ENCODE measurements at regions not wholly inside any gene's neighbourhood (a gene's known extent, or its start where the extent isn't known, plus 50 kb on each side); places are given as distances from the start of the nearest gene placed in this dataset.
"Not testable (repeated sequence)": the region's sequence is repeated elsewhere in the genome, so short reads cannot be mapped to it uniquely, and the experiment has no call there.

- no peak for DNase-seq
These were observed 701.3 kb downstream of the EDEM1 start for GRCh38 chr3:5888851-5889250.

GRCh38 chr3:5889374-5889773 lies 701.9 kb downstream of the EDEM1 start:
- DNase-seq = no peak

- no peak for DNase-seq
These were observed 704.2 kb downstream of the EDEM1 start for GRCh38 chr3:5891711-5892110.

GRCh38 chr3:5898106-5898505 lies 710.6 kb downstream of the EDEM1 start:
- no peak for DNase-seq

- no peak for DNase-seq
These were observed 711.7 kb downstream of the EDEM1 start for GRCh38 chr3:5899014-5899761.

GRCh38 chr3:5917932-5918331 lies 730.4 kb downstream of the EDEM1 start:
- no peak for DNase-seq

- DNase-seq = no peak
These were observed 731.1 kb downstream of the EDEM1 start for GRCh38 chr3:5918626-5919025.

DNA sequence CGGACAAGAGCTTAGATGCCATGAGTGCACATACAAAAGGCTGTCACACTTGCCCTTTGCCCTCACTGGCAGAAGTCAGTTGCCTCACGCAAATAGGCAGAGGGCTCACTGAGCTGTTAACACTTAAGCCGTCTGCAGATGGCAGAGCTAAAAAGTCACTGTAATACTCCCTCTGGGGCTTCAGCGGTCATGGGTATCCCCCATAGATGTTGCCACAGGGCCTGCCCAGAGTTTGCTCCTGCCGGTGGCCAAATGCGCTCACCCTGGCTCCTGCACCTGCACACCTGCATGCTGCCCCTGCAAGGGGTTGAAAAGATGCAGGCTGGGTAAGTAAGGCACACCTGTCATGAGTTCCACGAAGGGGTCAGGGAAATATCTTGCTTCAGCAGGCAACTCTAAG lies 741.5 kb downstream of the EDEM1 start:
- no peak for DNase-seq

GRCh38 chr3:5944061-5944460 lies 756.6 kb downstream of the EDEM1 start:
- DNase-seq = not testable (repeated sequence)

DNA sequence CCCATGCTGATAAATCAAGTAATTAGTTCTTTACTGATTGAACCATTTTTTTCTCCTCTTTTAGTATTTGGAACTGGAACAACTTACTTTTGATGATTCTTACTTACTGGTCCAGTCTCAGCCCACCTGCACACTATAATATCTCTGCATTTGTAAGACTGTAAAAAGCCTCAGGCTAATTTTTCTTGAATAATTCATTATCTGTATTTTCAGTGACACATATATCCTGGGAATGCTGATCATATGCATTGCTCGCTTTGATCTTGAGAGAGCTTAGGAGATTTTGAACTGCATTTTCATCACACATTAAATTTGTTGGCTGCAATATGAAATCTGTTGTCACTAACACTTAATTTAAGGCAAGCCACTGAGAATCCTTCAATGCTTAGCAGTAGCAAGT lies 760.6 kb downstream of the EDEM1 start:
- no peak for DNase-seq

GRCh38 chr3:5951026-5951425 lies 763.5 kb downstream of the EDEM1 start:
- DNase-seq = no peak

GRCh38 chr3:5972586-5972985 lies 785.1 kb downstream of the EDEM1 start:
- DNase-seq = no peak

DNA sequence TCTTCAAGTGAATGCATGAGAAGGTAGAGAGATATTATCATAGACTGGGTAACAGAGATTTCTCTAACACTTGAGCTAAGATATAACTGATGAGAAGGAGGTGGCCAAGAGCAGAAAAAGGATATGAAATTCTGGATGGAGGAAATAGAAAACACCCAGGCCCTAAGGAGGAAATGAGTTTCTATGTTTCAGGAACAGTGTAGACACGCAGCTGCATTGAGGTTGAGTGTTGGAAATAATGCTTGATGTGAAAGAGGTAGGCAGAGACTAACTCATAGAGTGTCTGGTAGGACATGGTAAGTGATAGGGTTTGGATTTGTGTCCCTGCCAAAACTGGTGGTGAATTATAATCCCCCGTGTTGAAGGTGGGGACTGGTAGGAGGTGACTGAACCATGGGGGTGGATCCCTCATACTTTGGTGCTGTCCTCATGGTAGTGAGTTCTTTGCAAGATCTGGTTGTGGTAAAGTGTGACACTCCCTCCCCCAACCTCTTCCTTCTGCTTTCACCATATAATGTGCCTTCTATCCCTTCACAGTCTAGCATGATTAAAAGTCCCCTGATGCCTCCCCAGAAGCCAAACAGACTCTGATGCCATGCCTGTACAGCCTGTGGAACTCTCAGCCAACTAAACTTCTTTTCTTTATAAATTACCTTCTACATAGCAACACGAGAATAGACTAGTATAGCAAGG lies 787.3 kb downstream of the EDEM1 start:
- DNase-seq = no peak

DNA sequence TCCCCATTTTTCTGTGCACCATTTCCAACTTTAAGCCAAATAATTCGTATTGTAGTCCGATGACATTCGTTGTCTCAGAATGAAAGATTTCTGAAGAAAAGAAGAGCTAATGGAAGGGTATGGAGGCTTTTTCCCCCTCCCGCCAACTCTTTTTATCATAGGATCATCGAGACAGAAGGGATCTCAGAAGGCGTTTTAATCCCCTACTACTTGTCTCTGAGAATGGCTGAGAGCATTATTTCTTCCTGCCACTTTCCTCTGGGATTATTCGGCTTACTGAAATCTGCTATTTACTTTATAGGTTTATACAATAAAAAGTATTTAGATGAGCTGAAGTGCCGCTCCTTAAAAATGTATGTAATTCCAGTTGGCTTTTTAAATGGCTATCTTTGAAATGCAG lies 789.8 kb downstream of the EDEM1 start:
- no peak for DNase-seq

GRCh38 chr3:5980475-5980874 lies 793.0 kb downstream of the EDEM1 start:
- no peak for DNase-seq

DNA sequence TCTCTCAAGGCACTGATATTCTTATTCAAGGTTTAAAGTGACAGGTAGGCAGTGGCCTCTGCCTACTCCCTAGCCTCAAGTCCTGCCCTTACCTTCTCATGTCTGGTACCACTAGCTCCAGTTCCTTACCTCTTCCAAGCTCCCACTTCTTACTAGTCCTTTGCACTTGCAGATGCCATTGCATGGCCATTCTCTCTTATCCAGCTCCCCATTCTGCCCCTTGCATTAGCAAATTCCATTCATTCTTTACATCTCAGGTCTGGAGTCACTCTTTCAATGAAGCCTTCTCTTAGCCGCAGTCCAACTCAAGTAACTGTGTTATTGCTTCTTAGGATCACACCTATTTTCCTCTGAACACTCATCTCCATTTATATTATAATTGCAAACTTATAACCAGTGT lies 807.1 kb downstream of the EDEM1 start:
- DNase-seq = no peak

- no peak for DNase-seq
These were observed 830.9 kb downstream of the EDEM1 start for GRCh38 chr3:6018456-6018855.

- DNase-seq = no peak
These were observed 835.1 kb downstream of the EDEM1 start for GRCh38 chr3:6022621-6023020.

- DNase-seq = no peak
These were observed 835.9 kb upstream of the GRM7 start for GRCh38 chr3:6025032-6025431.

GRCh38 chr3:6030648-6031047 lies 830.3 kb upstream of the GRM7 start:
- DNase-seq = not testable (repeated sequence)

DNA sequence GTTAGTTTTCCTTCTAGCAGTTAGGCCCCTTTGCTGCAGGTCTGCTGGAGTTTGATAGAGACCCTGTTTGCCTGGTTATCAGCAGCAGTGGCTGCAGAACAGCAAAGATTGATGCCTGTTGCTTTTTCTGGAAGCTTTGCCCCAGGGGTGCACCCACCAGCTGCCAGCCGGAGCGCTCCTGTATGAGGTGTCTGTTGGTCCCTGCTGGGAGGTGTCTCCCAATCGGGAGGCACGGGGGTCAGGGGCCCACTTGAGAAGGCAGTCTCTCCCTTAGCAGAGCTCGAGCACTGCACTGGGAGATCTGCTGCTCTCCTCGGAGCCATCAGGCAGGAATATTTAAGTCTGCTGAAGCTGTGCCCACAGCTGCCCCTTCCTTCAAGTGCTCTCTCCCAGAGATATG lies 825.3 kb upstream of the GRM7 start:
- no peak for DNase-seq

- DNase-seq = no peak
These were observed 820.9 kb upstream of the GRM7 start for GRCh38 chr3:6039971-6040370.

GRCh38 chr3:6041894-6042293 lies 819.0 kb upstream of the GRM7 start:
- DNase-seq = no peak

DNA sequence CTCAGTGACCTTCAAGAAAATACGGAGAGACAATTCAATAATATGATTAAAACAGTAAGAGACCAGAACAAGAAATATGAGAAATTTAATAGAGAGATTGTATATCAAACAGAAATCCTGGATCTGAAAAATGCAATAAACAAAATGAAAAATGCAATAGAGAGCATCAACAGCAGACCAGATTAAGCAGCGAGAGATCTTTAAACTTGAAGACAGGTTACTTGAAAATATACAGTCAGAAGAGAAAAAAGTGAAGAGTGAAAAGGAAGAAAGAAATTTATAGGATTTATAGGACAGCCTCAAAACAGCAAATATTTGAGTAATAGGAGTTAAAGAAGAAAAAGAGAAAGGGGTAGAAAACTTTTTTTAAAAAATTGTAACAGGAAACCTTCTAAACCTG lies 813.9 kb upstream of the GRM7 start:
- no peak for DNase-seq

DNA sequence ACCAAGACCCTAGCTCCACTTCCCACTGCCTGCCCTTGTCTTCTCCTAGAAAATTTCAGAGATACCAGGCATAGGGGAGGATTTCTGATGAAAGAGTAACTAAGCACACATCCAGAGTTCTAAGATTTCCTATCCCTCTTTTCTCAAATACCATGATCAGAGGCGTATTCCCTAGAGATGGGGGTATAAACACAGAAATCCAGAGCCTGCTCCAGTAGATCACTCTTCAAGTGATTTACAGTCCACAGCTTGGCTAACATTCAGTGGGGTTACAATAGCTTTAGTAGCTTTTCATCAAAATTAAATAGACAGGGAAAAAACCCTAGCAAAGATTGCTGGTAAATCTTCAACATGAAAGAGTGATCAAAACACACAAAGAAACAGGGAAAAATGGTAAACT lies 800.7 kb upstream of the GRM7 start:
- DNase-seq = no peak
